Activated naive CD4-positive, alpha-beta T cell treated with anti-CD3 and anti-CD28 coated beads, Interleukin-2, amount 50 U/mL, for 24 hours (primary cell): ENCODE measurements at regions not wholly inside any gene's neighbourhood (a gene's known extent, or its start where the extent isn't known, plus 50 kb on each side); places are given as distances from the start of the nearest gene placed in this dataset.

Source experiments
- H3K27ac Mint-ChIP-seq: one replicate; pipeline ENCODE4 v1.8.0; 2021; ENCODE audit warnings: mild to moderate bottlenecking, mixed read lengths
- H3K27me3 Mint-ChIP-seq: one replicate; pipeline ENCODE4 v1.8.0; 2021; ENCODE audit warnings: mixed read lengths
- H3K36me3 Mint-ChIP-seq: one replicate; pipeline ENCODE4 v1.8.0; 2021; ENCODE audit warnings: mixed read lengths
- H3K4me1 Mint-ChIP-seq: one replicate; pipeline ENCODE4 v1.8.0; 2021; ENCODE audit warnings: mixed read lengths
- H3K4me3 Mint-ChIP-seq: one replicate; pipeline ENCODE4 v1.8.0; 2021; ENCODE audit warnings: mild to moderate bottlenecking, mixed read lengths
- H3K9me3 Mint-ChIP-seq: one replicate; pipeline ENCODE4 v1.8.0; 2021; ENCODE audit warnings: mixed read lengths

DNA sequence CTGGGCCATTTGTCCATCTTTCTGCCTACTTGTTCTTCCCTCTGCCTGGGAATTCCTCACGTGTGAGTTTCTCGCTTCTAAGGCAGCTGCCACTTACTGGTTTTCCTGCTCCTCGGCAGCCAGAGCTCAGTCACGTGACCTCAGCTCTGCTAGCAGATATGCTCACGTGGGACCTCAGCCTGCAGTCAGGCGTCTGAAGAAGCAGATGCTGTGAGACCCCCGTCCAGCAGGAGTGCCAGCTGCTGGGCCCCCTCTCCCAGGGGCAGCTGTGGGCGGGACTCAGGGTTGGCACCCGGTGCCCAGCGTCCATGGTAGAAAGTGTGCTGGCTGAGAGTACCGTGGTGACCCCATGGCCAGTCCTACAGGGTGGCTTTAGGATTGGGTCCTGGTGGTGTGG is 161.3 kb upstream of the TLE3 start:
- H3K27me3 Mint-ChIP-seq, result no peaks in the 10 kb centered on the region
- peaks cover 2% of the 10 kb centered on the region for H3K36me3 Mint-ChIP-seq
- peak overlapping the region; percentile 79 for H3K4me3 Mint-ChIP-seq
- H3K9me3 Mint-ChIP-seq, result no peaks in the 10 kb centered on the region
- H3K27ac Mint-ChIP-seq, result no peak overlapping the region
- peaks cover 37% of the 10 kb centered on the region for H3K4me1 Mint-ChIP-seq

- Mint-ChIP-seq H3K4me1 (peaks cover 37% of the 10 kb centered on the region), H3K9me3 (no peaks in the 10 kb centered on the region), H3K36me3 (peaks cover 2% of the 10 kb centered on the region)
These were observed 160.8 kb upstream of the TLE3 start for GRCh38 chr15:70258369-70259027.

DNA sequence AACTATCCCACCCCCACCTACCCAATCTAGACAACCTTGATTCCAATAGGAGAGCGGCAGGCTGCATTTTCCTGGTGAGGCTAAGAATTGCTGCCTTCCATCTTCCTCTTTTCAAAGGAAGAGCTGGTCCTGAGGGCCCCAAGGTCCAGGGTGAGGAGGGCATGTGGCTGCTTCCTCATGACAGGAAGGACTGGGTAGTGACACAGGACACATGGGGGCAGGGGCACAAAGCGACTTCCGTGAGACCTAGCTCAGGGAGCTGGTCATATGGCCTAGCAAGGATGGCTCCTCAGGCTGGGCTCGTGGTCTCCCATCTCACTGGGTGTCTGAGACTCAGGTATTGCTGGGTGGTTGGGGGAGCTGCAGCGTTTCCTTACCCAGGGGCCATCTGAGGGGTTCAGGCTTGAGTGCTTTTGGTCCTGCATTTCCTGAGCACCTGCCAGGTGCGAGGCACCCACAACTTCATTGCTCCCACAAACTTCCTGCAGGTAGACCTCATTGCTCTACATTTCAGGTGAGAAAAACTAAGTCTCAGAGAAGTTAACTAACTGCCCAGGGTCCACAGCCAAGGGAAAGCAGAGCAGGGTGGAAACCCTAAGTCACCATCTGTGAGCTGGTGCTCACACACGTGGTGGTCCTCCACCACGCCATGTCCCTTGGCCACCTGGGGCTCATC is 160.0 kb upstream of the TLE3 start:
- no peak overlapping the region for H3K4me3 Mint-ChIP-seq
- H3K9me3 Mint-ChIP-seq, result no peaks in the 10 kb centered on the region
- peaks cover 2% of the 10 kb centered on the region for H3K36me3 Mint-ChIP-seq
- H3K27ac Mint-ChIP-seq, result no peak overlapping the region
- H3K27me3 Mint-ChIP-seq, result no peaks in the 10 kb centered on the region
- H3K4me1 Mint-ChIP-seq, result peaks cover 37% of the 10 kb centered on the region

More at GRCh38 chr15:70258369-70259027, 160.8 kb upstream of the TLE3 start:
- H3K27ac Mint-ChIP-seq, result peak overlapping the region; percentile 59
- H3K27me3 Mint-ChIP-seq, result no peaks in the 10 kb centered on the region
- peak overlapping the region; percentile 79 for H3K4me3 Mint-ChIP-seq

DNA sequence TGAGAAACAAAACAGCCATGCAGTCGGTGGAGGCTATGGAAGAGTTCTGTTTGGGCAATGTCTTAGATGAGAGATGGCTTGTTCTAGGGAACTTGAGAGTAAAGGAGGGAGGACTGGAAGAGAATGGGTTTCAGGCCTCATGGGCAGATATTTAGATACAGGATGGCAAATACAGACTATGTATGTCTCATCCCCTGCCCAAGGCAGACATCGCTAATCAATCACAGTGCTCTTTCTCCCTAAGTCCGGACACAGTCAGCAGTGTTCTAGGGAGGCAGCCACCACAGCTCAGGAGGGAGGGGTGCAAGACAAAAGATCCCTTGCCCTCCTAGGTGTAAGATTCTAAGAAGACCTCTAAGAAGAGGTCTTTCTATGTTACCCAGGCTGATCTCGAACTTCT is 159.3 kb upstream of the TLE3 start:
- no peak overlapping the region for H3K4me3 Mint-ChIP-seq
- H3K4me1 Mint-ChIP-seq, result peaks cover 37% of the 10 kb centered on the region
- H3K36me3 Mint-ChIP-seq, result peaks cover 2% of the 10 kb centered on the region
- no peaks in the 10 kb centered on the region for H3K27me3 Mint-ChIP-seq
- no peak overlapping the region for H3K27ac Mint-ChIP-seq
- H3K9me3 Mint-ChIP-seq, result no peaks in the 10 kb centered on the region

DNA sequence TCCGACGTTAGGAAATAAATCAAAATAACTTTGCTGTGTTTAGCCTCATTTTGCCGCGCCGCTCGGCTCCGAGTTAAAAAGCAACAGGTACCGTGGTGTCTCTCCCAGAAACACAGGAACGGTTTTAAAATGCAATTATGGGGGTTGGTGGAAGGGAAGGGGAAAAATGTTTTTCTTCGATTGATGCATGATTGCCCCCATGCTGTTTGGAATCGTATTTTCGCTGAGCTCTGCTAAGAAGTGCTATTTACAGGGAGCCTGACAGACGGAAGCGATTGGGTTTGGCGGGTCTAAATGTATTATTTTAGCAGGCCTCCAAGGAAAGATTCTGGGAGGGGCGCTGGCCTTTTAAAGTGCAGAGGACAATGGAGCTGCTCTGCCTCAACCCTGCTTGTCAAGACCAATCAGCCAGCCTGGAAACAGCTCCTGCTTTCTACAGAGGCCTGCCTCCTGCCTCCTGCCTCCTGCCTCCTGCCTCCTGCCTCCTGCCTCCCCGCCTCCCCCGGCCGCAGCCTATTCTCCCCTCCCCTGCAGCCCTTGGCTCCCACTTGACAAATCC is 156.7 kb upstream of the TLE3 start:
- Mint-ChIP-seq H3K36me3 (peaks cover 2% of the 10 kb centered on the region), H3K27ac (no peak overlapping the region), H3K9me3 (no peaks in the 10 kb centered on the region), H3K4me3 (no peak overlapping the region), H3K27me3 (no peaks in the 10 kb centered on the region), H3K4me1 (peaks cover 32% of the 10 kb centered on the region)

GRCh38 chr15:70253461-70254156 is 155.9 kb upstream of the TLE3 start:
- Mint-ChIP-seq H3K4me1 (peaks cover 26% of the 10 kb centered on the region), H3K36me3 (peaks cover 2% of the 10 kb centered on the region), H3K9me3 (no peaks in the 10 kb centered on the region), H3K4me3 (no peak overlapping the region), H3K27ac (peak overlapping the region; percentile 12), H3K27me3 (no peaks in the 10 kb centered on the region)

DNA sequence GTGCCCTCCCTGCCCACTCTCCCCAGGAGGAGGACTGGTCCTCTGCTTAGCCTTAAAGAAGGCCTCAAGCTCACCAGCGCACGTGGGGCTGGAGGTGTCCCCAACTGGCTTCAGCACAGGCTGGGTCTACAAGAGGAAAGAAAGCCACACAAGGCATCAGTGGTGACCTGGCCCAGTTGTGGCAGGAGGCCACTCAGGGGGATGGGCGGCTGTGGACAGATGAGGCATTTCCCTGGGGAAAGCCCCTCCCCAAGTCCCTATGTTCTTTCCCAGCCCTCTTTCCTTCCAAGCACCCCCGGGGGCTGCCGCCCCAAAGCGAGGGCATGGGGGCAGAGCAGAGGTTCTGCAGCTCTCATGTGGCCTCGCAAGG is 155.2 kb upstream of the TLE3 start:
- Mint-ChIP-seq H3K36me3 (peaks cover 2% of the 10 kb centered on the region), H3K27me3 (no peaks in the 10 kb centered on the region), H3K27ac (no peak overlapping the region), H3K9me3 (no peaks in the 10 kb centered on the region), H3K4me3 (no peak overlapping the region), H3K4me1 (peaks cover 26% of the 10 kb centered on the region)

DNA sequence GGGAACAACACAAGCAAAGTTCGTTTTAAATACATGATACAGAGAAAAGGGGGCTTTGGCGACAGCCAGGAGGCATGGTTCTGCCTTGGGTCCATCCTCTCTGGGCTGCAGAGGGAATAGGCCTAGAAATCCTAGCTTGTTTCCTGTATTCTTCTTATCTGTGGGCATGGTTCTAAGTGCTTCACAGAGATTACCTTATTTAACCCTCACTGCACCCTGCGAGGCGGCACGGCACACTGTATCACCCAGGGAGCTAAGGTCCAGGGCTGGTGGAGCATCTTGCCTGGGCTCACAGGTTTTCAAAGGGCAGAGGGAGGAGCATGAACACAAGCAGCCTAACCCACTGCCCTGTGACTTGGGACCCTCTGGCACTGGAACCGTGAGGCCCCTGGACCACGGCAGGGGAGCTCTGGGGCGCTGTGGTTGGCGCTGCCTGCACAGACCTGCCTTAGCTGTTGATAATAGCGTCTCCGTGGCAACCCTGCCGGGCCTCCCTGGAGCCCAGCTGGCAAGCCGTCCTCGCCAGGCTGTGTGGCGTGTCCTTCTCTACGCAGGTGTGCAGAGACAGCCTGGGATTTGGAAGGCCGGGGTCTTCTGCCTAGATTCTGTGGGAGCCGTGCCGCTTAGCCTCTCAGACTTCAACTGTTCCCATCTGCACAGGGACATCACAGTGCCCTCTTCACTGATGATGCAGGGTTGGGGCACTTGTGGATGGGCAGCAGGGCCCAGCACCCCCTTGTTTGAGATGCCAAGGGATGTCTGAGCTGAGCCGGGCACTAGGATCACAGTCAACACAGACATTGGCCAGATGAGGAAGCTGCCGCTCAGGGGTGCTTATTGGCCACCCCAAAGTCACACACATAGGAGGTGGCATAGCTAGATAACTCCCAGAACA is 154.6 kb upstream of the TLE3 start:
- Mint-ChIP-seq H3K27ac (peak overlapping the region; percentile 76), H3K4me1 (peaks cover 26% of the 10 kb centered on the region)

GRCh38 chr15:70251246-70251990 is 153.7 kb upstream of the TLE3 start:
- Mint-ChIP-seq H3K4me3 (no peak overlapping the region), H3K27ac (peak overlapping the region; percentile 76), H3K9me3 (no peaks in the 10 kb centered on the region)

More for the DNA sequence above, 154.6 kb upstream of the TLE3 start:
- H3K4me3 Mint-ChIP-seq, result no peak overlapping the region
- peaks cover 2% of the 10 kb centered on the region for H3K36me3 Mint-ChIP-seq
- H3K9me3 Mint-ChIP-seq, result no peaks in the 10 kb centered on the region
- no peaks in the 10 kb centered on the region for H3K27me3 Mint-ChIP-seq

GRCh38 chr15:70250208-70251201 is 152.8 kb upstream of the TLE3 start:
- Mint-ChIP-seq H3K4me3 (no peak overlapping the region), H3K36me3 (no peaks in the 10 kb centered on the region), H3K9me3 (no peaks in the 10 kb centered on the region), H3K27me3 (no peaks in the 10 kb centered on the region), H3K27ac (no peak overlapping the region), H3K4me1 (peaks cover 34% of the 10 kb centered on the region)

More at GRCh38 chr15:70251246-70251990, 153.7 kb upstream of the TLE3 start:
- Mint-ChIP-seq H3K36me3 (peaks cover 2% of the 10 kb centered on the region), H3K4me1 (peaks cover 31% of the 10 kb centered on the region), H3K27me3 (no peaks in the 10 kb centered on the region)

DNA sequence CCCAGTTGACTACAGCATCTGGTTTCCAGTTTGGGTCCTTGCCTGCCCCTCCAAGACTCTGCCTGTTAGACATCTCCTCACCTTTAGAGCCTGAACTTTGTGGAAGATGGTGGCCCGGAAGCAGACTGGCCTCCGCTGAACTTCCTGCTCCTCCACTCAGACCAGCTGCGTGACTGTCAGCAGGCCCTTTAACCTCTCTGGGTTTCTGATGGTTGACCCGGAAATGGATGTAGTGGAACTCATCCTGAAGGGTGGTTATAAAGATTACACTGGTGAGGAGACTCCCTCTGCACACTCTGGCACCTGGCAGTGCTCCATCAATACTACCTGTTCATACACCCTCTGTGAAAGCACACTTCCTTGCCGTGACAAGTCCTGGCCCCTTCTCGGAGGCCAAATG is 151.9 kb upstream of the TLE3 start:
- Mint-ChIP-seq H3K27me3 (no peaks in the 10 kb centered on the region), H3K9me3 (no peaks in the 10 kb centered on the region), H3K36me3 (no peaks in the 10 kb centered on the region), H3K27ac (no peak overlapping the region), H3K4me3 (no peak overlapping the region), H3K4me1 (peaks cover 35% of the 10 kb centered on the region)

- Mint-ChIP-seq H3K4me3 (no peak overlapping the region), H3K27ac (no peak overlapping the region), H3K36me3 (no peaks in the 10 kb centered on the region), H3K9me3 (no peaks in the 10 kb centered on the region), H3K4me1 (peaks cover 41% of the 10 kb centered on the region), H3K27me3 (no peaks in the 10 kb centered on the region)
These were observed 150.7 kb upstream of the TLE3 start for GRCh38 chr15:70248116-70249025.

DNA sequence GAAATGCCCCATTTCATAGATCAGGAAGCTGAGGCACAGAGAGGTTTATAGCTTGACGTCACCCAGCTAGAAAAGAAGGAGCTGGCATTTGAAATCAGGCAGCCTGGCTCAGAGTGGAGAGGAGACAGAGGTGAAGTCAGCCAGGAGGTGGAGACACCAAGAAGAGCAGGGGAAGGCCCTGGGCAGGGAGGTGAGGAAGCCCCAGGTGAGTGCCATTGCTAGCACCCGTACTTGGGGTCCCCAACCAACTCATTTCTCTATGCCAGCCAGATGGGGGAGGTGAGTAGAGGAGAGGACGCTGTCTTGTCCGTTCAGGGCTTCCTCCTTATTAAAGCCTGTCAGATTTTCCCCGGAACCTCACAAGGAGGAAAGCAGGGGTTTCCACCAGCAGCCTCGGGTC is 149.6 kb upstream of the TLE3 start:
- Mint-ChIP-seq H3K27ac (peak overlapping the region; percentile 55), H3K4me1 (peaks cover 51% of the 10 kb centered on the region)

More for the DNA sequence above, 149.6 kb upstream of the TLE3 start:
- Mint-ChIP-seq H3K36me3 (no peaks in the 10 kb centered on the region), H3K4me3 (no peak overlapping the region), H3K9me3 (no peaks in the 10 kb centered on the region), H3K27me3 (no peaks in the 10 kb centered on the region)
